ENCODE measurements at regions not wholly inside any gene's neighbourhood (a gene's known extent, or its start where the extent isn't known, plus 50 kb on each side); places are given as distances from the start of the nearest gene placed in this dataset.

GRCh38 chr10:23910291-23910690 is 298.6 kb upstream of the KIAA1217 start:
- Histone ChIP-seq H3K27ac (ENCODE audit: low read depth, low read length) (no peak overlapping the region), H3K27me3 (ENCODE audit: insufficient read depth, low read length) (no peaks in the 10 kb centered on the region), H4K20me1 (ENCODE audit: insufficient read depth) (no peaks in the 10 kb centered on the region), H3K9me3 (ENCODE audit: control insufficient read depth in 1 of 2, insufficient read depth in 1 of 2, low read depth in 1 of 2, low read length in 2 of 2) (no peaks in the 10 kb centered on the region), H3K4me1 (ENCODE audit: control insufficient read depth in 1 of 2, insufficient read depth in 2 of 2, low read length in 2 of 2) (no peaks in the 10 kb centered on the region), H3K79me2 (ENCODE audit: insufficient read depth, low read length) (no peaks in the 10 kb centered on the region), H3K4me2 (ENCODE audit: low read length) (no peak overlapping the region), H3K4me3 (replicated peaks in 1 of 2; ENCODE audit: low read depth in 1 of 2, low read length in 2 of 2) (no peak overlapping the region), H2AFZ (ENCODE audit: low read depth, low read length, poor library complexity, severe bottlenecking) (no peak overlapping the region), H3K36me3 (ENCODE audit: control insufficient read depth in 1 of 2, insufficient read depth in 2 of 2, low read length in 2 of 2) (no peaks in the 10 kb centered on the region), H3K9me2 (ENCODE audit: insufficient read depth) (no peaks in the 10 kb centered on the region), H3K9ac (ENCODE audit: low read length) (no peak overlapping the region)
- TF ChIP-seq RAD21 (IDR thresholded peaks at IDR 0.05; ENCODE audit: low read depth) (no peak), SP1 (IDR thresholded peaks at IDR 0.05; ENCODE audit: low read depth) (no peak), CEBPB (IDR thresholded peaks at IDR 0.05; ENCODE audit: low read depth) (no peak), TCF7L2 (IDR thresholded peaks at IDR 0.05; ENCODE audit: borderline replicate concordance, extremely low read depth, insufficient read depth, insufficient read length) (no peak), MAX (IDR thresholded peaks at IDR 0.05) (no peak)
- RAD21 ChIA-PET (ENCODE audit: low non-redundant PET in 1 of 2, low total read pairs in 2 of 2, uncharacterized antibody in 2 of 2, unreplicated experiment in 2 of 2): no interaction called here
- no peak for DNase-seq (ENCODE audit: low read depth, low spot score)
- POLR2A ChIA-PET: no interaction called here
- no peak for ATAC-seq
- intact Hi-C loops (cut with micrococcal nuclease): no loop called here
- CTCF ChIA-PET: no interaction called here
- BruUV-seq (replicated peaks): no TSS peak

- intact Hi-C loops (cut with micrococcal nuclease): no loop called here
- CTCF ChIA-PET: no interaction called here
- POLR2A ChIA-PET: no interaction called here
- ATAC-seq (no peak), DNase-seq (ENCODE audit: low read depth, low spot score) (no peak)
- no peaks in the 10 kb centered on the region for H4K20me1 ChIP-seq (ENCODE audit: insufficient read depth)
- no peak overlapping the region for H3K4me3 ChIP-seq (replicated peaks in 1 of 2; ENCODE audit: low read depth in 1 of 2, low read length in 2 of 2)
- no peaks in the 10 kb centered on the region for H3K79me2 ChIP-seq (ENCODE audit: insufficient read depth, low read length)
- H3K9ac ChIP-seq (ENCODE audit: low read length): no peak overlapping the region
- BruUV-seq (replicated peaks): no TSS peak
- H3K9me2 ChIP-seq (ENCODE audit: insufficient read depth): no peaks in the 10 kb centered on the region
- H3K4me1 ChIP-seq (ENCODE audit: control insufficient read depth in 1 of 2, insufficient read depth in 2 of 2, low read length in 2 of 2): no peaks in the 10 kb centered on the region
- no peak overlapping the region for H2AFZ ChIP-seq (ENCODE audit: low read depth, low read length, poor library complexity, severe bottlenecking)
- H3K27me3 ChIP-seq (ENCODE audit: insufficient read depth, low read length): no peaks in the 10 kb centered on the region
- no peaks in the 10 kb centered on the region for H3K9me3 ChIP-seq (ENCODE audit: control insufficient read depth in 1 of 2, insufficient read depth in 1 of 2, low read depth in 1 of 2, low read length in 2 of 2)
- no peaks in the 10 kb centered on the region for H3K36me3 ChIP-seq (ENCODE audit: control insufficient read depth in 1 of 2, insufficient read depth in 2 of 2, low read length in 2 of 2)
- RAD21 ChIA-PET (ENCODE audit: low non-redundant PET in 1 of 2, low total read pairs in 2 of 2, uncharacterized antibody in 2 of 2, unreplicated experiment in 2 of 2): no interaction called here
- no peak overlapping the region for H3K27ac ChIP-seq (ENCODE audit: low read depth, low read length)
- H3K4me2 ChIP-seq (ENCODE audit: low read length): no peak overlapping the region
- TF ChIP-seq ATF3 (IDR thresholded peaks at IDR 0.05) (no peak), JUND (IDR thresholded peaks at IDR 0.05) (no peak), ELF1 (IDR thresholded peaks at IDR 0.05; ENCODE audit: borderline replicate concordance, low read depth) (no peak), TCF7L2 (IDR thresholded peaks at IDR 0.05; ENCODE audit: borderline replicate concordance, extremely low read depth, insufficient read depth, insufficient read length) (no peak), SIN3A (IDR thresholded peaks at IDR 0.05; ENCODE audit: low read depth) (no peak), POLR2A (IDR thresholded peaks at IDR 0.05; ENCODE audit: borderline replicate concordance, extremely low read depth, insufficient read depth, insufficient read length) (no peak), REST (IDR thresholded peaks at IDR 0.05; ENCODE audit: low read depth) (no peak), ZBTB33 (IDR thresholded peaks at IDR 0.05; ENCODE audit: extremely low read depth, insufficient replicate concordance, low read length) (no peak), CBX3 (IDR thresholded peaks at IDR 0.05; ENCODE audit: low read depth) (no peak), ZFX (IDR thresholded peaks at IDR 0.05) (no peak), POLR2AphosphoS5 (IDR thresholded peaks at IDR 0.05; ENCODE audit: low read depth, low read length) (no peak), SRF (IDR thresholded peaks at IDR 0.05; ENCODE audit: low read depth) (no peak), EGR1 (IDR thresholded peaks at IDR 0.05; ENCODE audit: low read depth) (no peak), RAD21 (IDR thresholded peaks at IDR 0.05; ENCODE audit: low read depth) (no peak), EZH2 (IDR thresholded peaks at IDR 0.05) (no peak)
Measured at GRCh38 chr10:23912884-23913404, 296.0 kb upstream of the KIAA1217 start.
